ENCODE measurements at regions not wholly inside any gene's neighbourhood (a gene's known extent, or its start where the extent isn't known, plus 50 kb on each side); places are given as distances from the start of the nearest gene placed in this dataset.

- TF ChIP-seq, protein P1, sequence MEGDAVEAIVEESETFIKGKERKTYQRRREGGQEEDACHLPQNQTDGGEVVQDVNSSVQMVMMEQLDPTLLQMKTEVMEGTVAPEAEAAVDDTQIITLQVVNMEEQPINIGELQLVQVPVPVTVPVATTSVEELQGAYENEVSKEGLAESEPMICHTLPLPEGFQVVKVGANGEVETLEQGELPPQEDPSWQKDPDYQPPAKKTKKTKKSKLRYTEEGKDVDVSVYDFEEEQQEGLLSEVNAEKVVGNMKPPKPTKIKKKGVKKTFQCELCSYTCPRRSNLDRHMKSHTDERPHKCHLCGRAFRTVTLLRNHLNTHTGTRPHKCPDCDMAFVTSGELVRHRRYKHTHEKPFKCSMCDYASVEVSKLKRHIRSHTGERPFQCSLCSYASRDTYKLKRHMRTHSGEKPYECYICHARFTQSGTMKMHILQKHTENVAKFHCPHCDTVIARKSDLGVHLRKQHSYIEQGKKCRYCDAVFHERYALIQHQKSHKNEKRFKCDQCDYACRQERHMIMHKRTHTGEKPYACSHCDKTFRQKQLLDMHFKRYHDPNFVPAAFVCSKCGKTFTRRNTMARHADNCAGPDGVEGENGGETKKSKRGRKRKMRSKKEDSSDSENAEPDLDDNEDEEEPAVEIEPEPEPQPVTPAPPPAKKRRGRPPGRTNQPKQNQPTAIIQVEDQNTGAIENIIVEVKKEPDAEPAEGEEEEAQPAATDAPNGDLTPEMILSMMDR (IDR thresholded peaks at IDR 0.05), result no peak
- TF ChIP-seq POLR2A (IDR thresholded peaks at IDR 0.05), result no peak
Measured at GRCh38 chr16:26824469-26824868, 242.3 kb upstream of the C16orf82 start.
